Cerebellar nuclear complex (tissue), 1 donor: ENCODE measurements at regions not wholly inside any gene's neighbourhood (a gene's known extent, or its start where the extent isn't known, plus 50 kb on each side); places are given as distances from the start of the nearest gene placed in this dataset.

Experiments used
- DNase-seq, 2 experiments: peaks; one replicate each; lab custom pipeline; 2025; lab: John Stamatoyannopoulos, UW

DNA sequence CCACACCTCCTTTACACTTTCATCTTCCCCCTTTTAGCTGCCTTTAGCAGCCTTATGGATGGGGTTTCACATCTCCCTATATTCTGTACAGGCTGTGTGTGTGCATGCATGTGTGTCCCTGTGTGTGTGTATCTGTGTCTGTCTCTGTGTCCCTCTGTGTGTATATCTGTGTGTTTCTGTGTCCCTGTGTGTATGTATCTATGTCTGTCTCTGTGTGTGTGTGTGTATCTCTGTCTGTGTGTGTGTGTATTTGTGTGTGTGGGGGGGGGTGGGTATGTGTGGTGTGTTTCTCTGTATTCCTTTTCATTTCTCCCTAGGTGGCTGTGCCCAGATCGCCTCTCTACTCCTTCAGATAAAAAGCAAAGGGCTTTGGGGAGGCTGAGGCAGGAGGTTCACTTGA lies 52.2 kb upstream of the CD83 start:
- DNase-seq = no peak

DNA sequence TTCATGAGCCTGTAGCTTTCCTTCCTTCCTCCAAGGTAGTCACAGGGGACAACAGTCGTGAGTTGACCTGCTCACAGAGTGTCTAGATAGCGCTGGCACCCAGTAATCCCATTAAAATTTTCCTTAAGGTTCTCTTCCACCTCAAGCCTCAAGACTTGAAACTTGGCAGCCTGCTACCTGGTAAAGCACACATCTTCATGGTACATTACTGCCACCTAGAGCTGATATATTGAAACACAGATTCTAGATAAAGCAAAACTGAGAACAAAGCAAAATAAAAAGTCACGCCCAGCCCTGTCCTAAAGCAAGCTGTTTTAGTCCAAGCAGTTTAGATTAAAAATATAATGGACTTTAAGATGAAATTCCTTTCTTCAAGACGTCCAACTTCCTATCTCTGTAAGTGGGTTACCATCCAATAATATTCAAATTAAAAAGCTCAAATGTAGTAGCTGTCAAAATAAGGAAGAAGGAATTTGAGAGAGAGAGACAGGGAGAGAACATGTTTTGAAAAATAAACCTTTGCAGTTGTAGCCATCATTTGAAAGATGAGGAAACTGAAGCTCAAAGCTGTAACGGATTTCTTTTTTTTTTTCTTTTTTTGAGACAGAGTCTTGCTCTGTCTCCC lies 50.7 kb upstream of the CD83 start:
- DNase-seq = peak in 1 of 2 experiments; percentile 12

DNA sequence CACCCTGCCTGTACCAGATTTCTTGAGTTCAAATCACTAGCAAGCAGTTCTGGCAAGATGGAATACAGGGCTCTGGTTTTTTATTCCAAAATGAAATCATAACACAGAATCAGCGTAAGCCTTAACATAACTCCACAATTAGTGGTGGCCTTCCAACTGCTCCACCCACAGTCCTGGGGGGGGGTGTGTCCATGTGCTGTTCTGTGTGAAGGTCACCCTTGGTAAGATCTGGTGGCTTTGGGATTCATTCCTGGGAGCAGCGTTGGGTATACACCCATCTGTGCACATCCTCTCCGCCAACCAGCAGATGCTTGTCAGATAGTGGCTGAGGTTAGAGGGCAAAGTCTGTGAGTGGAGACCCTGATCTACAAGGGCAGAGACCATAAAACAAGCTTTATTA lies 49.9 kb upstream of the CD83 start:
- no peak for DNase-seq
